ENCODE measurements at regions not wholly inside any gene's neighbourhood (a gene's known extent, or its start where the extent isn't known, plus 50 kb on each side); places are given as distances from the start of the nearest gene placed in this dataset.

- Histone ChIP-seq H3K79me2 (ENCODE audit: control insufficient read depth, insufficient read depth, low read length) (no peaks in the 10 kb centered on the region), H3K27me3 (ENCODE audit: control insufficient read depth, insufficient read depth, low read length) (no peaks in the 10 kb centered on the region), H3K4me3 (replicated peaks in 1 of 4; ENCODE audit: control extremely low read depth in 1 of 4, insufficient read depth in 1 of 4, low read depth in 3 of 4, low read length in 4 of 4) (no peak overlapping the region), H3K9ac (ENCODE audit: insufficient read depth, low read length) (no peak overlapping the region), H4K20me1 (ENCODE audit: control insufficient read depth, extremely low read depth, insufficient read depth, low read length) (no peaks in the 10 kb centered on the region), H3K9me3 (ENCODE audit: control insufficient read depth, insufficient read depth, low read depth, low read length) (no peaks in the 10 kb centered on the region), H3K4me1 (ENCODE audit: control insufficient read depth, extremely low read depth, insufficient read depth, low read length) (no peaks in the 10 kb centered on the region), H3K27ac (ENCODE audit: insufficient read depth, low read length) (no peak overlapping the region), H3K4me2 (ENCODE audit: extremely low read depth, insufficient read depth, low read length) (no peak overlapping the region), H2AFZ (ENCODE audit: low read length) (no peak overlapping the region), H3K36me3 (ENCODE audit: control insufficient read depth, insufficient read depth, low read length) (no peaks in the 10 kb centered on the region)
- no peak for TF ChIP-seq EZH2 (IDR thresholded peaks at IDR 0.05; ENCODE audit: low read length, missing control alignments)
- TF ChIP-seq CTCF (conservative IDR thresholded peaks at IDR 0.05 in 1 of 2, IDR thresholded peaks at IDR 0.05 in 1 of 2; ENCODE audit: low read depth in 1 of 2, low read length in 2 of 2), result no peak
- DNase-seq (ENCODE audit: low read depth in 2 of 2), result peak in 1 of 2 donors; percentile 87
Observed at GRCh38 chr18:42182728-42183700, 228.0 kb downstream of the PIK3C3 start.

- Histone ChIP-seq H3K27me3 (ENCODE audit: control insufficient read depth, insufficient read depth, low read length) (no peaks in the 10 kb centered on the region), H4K20me1 (ENCODE audit: control insufficient read depth, extremely low read depth, insufficient read depth, low read length) (no peaks in the 10 kb centered on the region), H3K9ac (ENCODE audit: insufficient read depth, low read length) (no peak overlapping the region), H3K27ac (ENCODE audit: insufficient read depth, low read length) (no peak overlapping the region), H2AFZ (ENCODE audit: low read length) (no peak overlapping the region), H3K36me3 (ENCODE audit: control insufficient read depth, insufficient read depth, low read length) (no peaks in the 10 kb centered on the region), H3K79me2 (ENCODE audit: control insufficient read depth, insufficient read depth, low read length) (no peaks in the 10 kb centered on the region), H3K4me1 (ENCODE audit: control insufficient read depth, extremely low read depth, insufficient read depth, low read length) (no peaks in the 10 kb centered on the region), H3K4me2 (ENCODE audit: extremely low read depth, insufficient read depth, low read length) (no peak overlapping the region), H3K4me3 (replicated peaks in 1 of 4; ENCODE audit: control extremely low read depth in 1 of 4, insufficient read depth in 1 of 4, low read depth in 3 of 4, low read length in 4 of 4) (no peak overlapping the region), H3K9me3 (ENCODE audit: control insufficient read depth, insufficient read depth, low read depth, low read length) (no peaks in the 10 kb centered on the region)
- TF ChIP-seq CTCF (conservative IDR thresholded peaks at IDR 0.05 in 1 of 2, IDR thresholded peaks at IDR 0.05 in 1 of 2; ENCODE audit: low read depth in 1 of 2, low read length in 2 of 2) (no peak), EZH2 (IDR thresholded peaks at IDR 0.05; ENCODE audit: low read length, missing control alignments) (no peak)
- peak; percentile 61 to 96 for DNase-seq (ENCODE audit: low read depth in 2 of 2)
Observed at GRCh38 chr18:42183746-42184145, 228.7 kb downstream of the PIK3C3 start.

- no peak overlapping the region for H3K27ac ChIP-seq (ENCODE audit: insufficient read depth, low read length)
- H3K4me1 ChIP-seq (ENCODE audit: control insufficient read depth, extremely low read depth, insufficient read depth, low read length), result no peaks in the 10 kb centered on the region
- TF ChIP-seq CTCF (conservative IDR thresholded peaks at IDR 0.05 in 1 of 2, IDR thresholded peaks at IDR 0.05 in 1 of 2; ENCODE audit: low read depth in 1 of 2, low read length in 2 of 2) (no peak), EZH2 (IDR thresholded peaks at IDR 0.05; ENCODE audit: low read length, missing control alignments) (no peak)
- no peaks in the 10 kb centered on the region for H3K79me2 ChIP-seq (ENCODE audit: control insufficient read depth, insufficient read depth, low read length)
- no peak for DNase-seq (ENCODE audit: low read depth in 2 of 2)
- H2AFZ ChIP-seq (ENCODE audit: low read length), result no peak overlapping the region
- no peak overlapping the region for H3K9ac ChIP-seq (ENCODE audit: insufficient read depth, low read length)
- H3K36me3 ChIP-seq (ENCODE audit: control insufficient read depth, insufficient read depth, low read length), result no peaks in the 10 kb centered on the region
- H3K9me3 ChIP-seq (ENCODE audit: control insufficient read depth, insufficient read depth, low read depth, low read length), result no peaks in the 10 kb centered on the region
- no peak overlapping the region for H3K4me2 ChIP-seq (ENCODE audit: extremely low read depth, insufficient read depth, low read length)
- H3K4me3 ChIP-seq (replicated peaks in 1 of 4; ENCODE audit: control extremely low read depth in 1 of 4, insufficient read depth in 1 of 4, low read depth in 3 of 4, low read length in 4 of 4), result no peak overlapping the region
- H4K20me1 ChIP-seq (ENCODE audit: control insufficient read depth, extremely low read depth, insufficient read depth, low read length), result no peaks in the 10 kb centered on the region
- no peaks in the 10 kb centered on the region for H3K27me3 ChIP-seq (ENCODE audit: control insufficient read depth, insufficient read depth, low read length)
Observed at GRCh38 chr18:42184685-42185477, 229.8 kb downstream of the PIK3C3 start.

All from fibroblast of lung (primary cell).